Suprapubic skin (tissue), 4 donors: ENCODE measurements at regions not wholly inside any gene's neighbourhood (a gene's known extent, or its start where the extent isn't known, plus 50 kb on each side); places are given as distances from the start of the nearest gene placed in this dataset.

Source experiments
- DNase-seq, 2 donors: peaks; one replicate each; pipeline ENCODE4 v3.0.0-alpha.2; 2019; ENCODE audit warnings: low spot score in 2 of 2
- H3K27ac ChIP-seq: fragments of 200-600 bp; sonication (generic); one replicate; pipeline ENCODE4 v1.5.1; 2019
- H3K27me3 ChIP-seq: fragments of 200-600 bp; sonication (generic); one replicate; pipeline ENCODE4 v1.5.1; 2019
- H3K36me3 ChIP-seq: fragments of 200-600 bp; sonication (generic); one replicate; pipeline ENCODE4 v1.5.1; 2019
- H3K4me1 ChIP-seq: fragments of 200-600 bp; sonication (generic); one replicate; pipeline ENCODE4 v1.5.1; 2019
- H3K4me3 ChIP-seq: fragments of 200-600 bp; sonication (generic); one replicate; pipeline ENCODE4 v1.5.1; 2019; ENCODE audit warnings: mild to moderate bottlenecking
- H3K9me3 ChIP-seq: fragments of 200-600 bp; sonication (generic); one replicate; pipeline ENCODE4 v1.5.1; 2019
- EP300 ChIP-seq: sonication (generic); formaldehyde crosslinking; IDR thresholded peaks from one replicate; pipeline ENCODE4 v1.6.1; 2017; ENCODE audit warnings: antibody characterized with exemption
- POLR2A ChIP-seq, 2 donors: fragments of 450-650 bp; IDR thresholded peaks; one replicate each; pipeline ENCODE4 v1.6.1; 2017; ENCODE audit warnings: antibody characterized with exemption in 2 of 2, mild to moderate bottlenecking in 2 of 2, moderate library complexity in 2 of 2
- POLR2AphosphoS5 ChIP-seq, 3 donors: sonication (generic); formaldehyde crosslinking; IDR thresholded peaks; one replicate each; pipeline ENCODE4 v1.6.1; 2017; ENCODE audit warnings: antibody characterized with exemption in 3 of 3
- WGBS: methylation state at CpG from one replicate; pipeline ENCODE4 v1.1.5; 2018; 5-methylcytosine and 5-hydroxymethylcytosine counted together
- TF ChIP-seq, protein P1 (sequence below), 2 donors: fragments of 200-600 bp in 1 of 2; fragments of 450-650 bp in 1 of 2; sonication (generic) in 1 of 2; IDR thresholded peaks; one replicate each; pipeline ENCODE4 v1.5.1; 2016 to 2019; ENCODE audit warnings: antibody characterized with exemption in 2 of 2, mild to moderate bottlenecking in 1 of 2, moderate library complexity in 1 of 2

- DNase-seq, result no peak
- H3K9me3 ChIP-seq, result no peaks in the 10 kb centered on the region
- H3K27ac ChIP-seq, result no peak overlapping the region
- no peaks in the 10 kb centered on the region for H3K36me3 ChIP-seq
- WGBS, result 95% methylated on average over 6 of the region's 6 CpGs
- H3K4me3 ChIP-seq, result no peak overlapping the region
- TF ChIP-seq POLR2AphosphoS5 (IDR thresholded peaks at IDR 0.05) (no peak), EP300 (no peak), POLR2A (IDR thresholded peaks at IDR 0.05) (no peak)
- TF ChIP-seq, protein P1, sequence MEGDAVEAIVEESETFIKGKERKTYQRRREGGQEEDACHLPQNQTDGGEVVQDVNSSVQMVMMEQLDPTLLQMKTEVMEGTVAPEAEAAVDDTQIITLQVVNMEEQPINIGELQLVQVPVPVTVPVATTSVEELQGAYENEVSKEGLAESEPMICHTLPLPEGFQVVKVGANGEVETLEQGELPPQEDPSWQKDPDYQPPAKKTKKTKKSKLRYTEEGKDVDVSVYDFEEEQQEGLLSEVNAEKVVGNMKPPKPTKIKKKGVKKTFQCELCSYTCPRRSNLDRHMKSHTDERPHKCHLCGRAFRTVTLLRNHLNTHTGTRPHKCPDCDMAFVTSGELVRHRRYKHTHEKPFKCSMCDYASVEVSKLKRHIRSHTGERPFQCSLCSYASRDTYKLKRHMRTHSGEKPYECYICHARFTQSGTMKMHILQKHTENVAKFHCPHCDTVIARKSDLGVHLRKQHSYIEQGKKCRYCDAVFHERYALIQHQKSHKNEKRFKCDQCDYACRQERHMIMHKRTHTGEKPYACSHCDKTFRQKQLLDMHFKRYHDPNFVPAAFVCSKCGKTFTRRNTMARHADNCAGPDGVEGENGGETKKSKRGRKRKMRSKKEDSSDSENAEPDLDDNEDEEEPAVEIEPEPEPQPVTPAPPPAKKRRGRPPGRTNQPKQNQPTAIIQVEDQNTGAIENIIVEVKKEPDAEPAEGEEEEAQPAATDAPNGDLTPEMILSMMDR (IDR thresholded peaks at IDR 0.05), result no peak
- H3K4me1 ChIP-seq, result no peaks in the 10 kb centered on the region
- peaks cover 13% of the 10 kb centered on the region for H3K27me3 ChIP-seq
Measured at GRCh38 chr20:48314925-48315592, 512.7 kb downstream of the PREX1 start.

DNA sequence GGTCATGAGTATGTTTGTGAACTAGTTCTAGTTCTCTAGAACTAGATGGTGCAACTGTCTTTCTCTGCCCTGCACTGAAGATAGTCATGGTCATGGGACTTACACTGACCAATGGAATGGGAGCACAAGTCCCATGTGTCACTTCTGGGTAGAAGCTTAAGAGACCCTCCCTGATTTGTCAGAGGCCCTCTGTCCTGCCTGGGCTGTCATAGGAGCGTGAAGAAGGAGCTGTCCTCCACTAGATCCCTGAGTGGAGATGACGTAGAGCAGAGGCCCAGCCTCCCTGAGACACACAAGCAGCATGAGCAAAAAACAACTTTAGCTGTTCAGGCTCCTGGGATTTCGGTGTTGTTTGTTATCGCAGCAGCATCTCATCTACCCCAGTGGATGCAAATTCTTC, 514.5 kb downstream of the PREX1 start:
- 88% methylated on average over 2 of the region's 4 CpGs for WGBS
- DNase-seq, result no peak
- Histone ChIP-seq H3K4me3 (no peak overlapping the region), H3K36me3 (no peaks in the 10 kb centered on the region), H3K27ac (no peak overlapping the region), H3K4me1 (no peaks in the 10 kb centered on the region), H3K9me3 (no peaks in the 10 kb centered on the region), H3K27me3 (peaks cover 12% of the 10 kb centered on the region)
- TF ChIP-seq EP300 (no peak), POLR2AphosphoS5 (IDR thresholded peaks at IDR 0.05) (no peak), POLR2A (IDR thresholded peaks at IDR 0.05) (no peak)
- TF ChIP-seq, protein P1 (IDR thresholded peaks at IDR 0.05), result no peak

GRCh38 chr20:48311956-48312355, 515.8 kb downstream of the PREX1 start:
- no peak for TF ChIP-seq POLR2A (IDR thresholded peaks at IDR 0.05)
- TF ChIP-seq EP300, result no peak
- TF ChIP-seq, protein P1 (IDR thresholded peaks at IDR 0.05), result no peak
- TF ChIP-seq POLR2AphosphoS5 (IDR thresholded peaks at IDR 0.05), result no peak

DNA sequence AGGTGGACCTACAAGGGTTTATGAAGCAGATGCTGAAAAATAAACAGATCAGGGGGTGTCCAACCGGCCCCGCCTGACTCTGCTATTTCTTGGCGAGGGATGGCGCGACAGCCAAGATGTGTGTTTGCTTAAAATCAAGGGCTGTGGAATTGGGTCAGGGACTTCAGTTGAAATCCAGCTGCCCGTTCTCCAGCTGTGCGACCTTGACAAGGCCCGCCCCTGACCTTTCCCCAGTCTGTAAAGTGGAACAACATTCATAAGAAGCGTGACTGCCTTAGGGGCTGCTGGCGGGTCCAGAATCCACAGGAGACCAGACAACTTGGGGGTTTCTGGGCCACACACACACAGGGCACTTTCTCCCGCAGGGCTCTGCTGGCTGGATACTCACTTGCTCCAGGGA, 517.5 kb downstream of the PREX1 start:
- peaks cover 3% of the 10 kb centered on the region for H3K27me3 ChIP-seq
- H3K27ac ChIP-seq, result no peak overlapping the region
- 96% methylated on average over 10 of the region's 11 CpGs for WGBS
- H3K36me3 ChIP-seq, result no peaks in the 10 kb centered on the region
- TF ChIP-seq POLR2A (IDR thresholded peaks at IDR 0.05) (no peak), EP300 (no peak), POLR2AphosphoS5 (IDR thresholded peaks at IDR 0.05) (no peak)
- TF ChIP-seq, protein P1 (IDR thresholded peaks at IDR 0.05), result no peak
- H3K4me1 ChIP-seq, result no peaks in the 10 kb centered on the region
- no peak overlapping the region for H3K4me3 ChIP-seq
- H3K9me3 ChIP-seq, result no peaks in the 10 kb centered on the region
- no peak for DNase-seq

More at GRCh38 chr20:48311956-48312355, 515.8 kb downstream of the PREX1 start:
- H3K27ac ChIP-seq, result no peak overlapping the region
- H3K36me3 ChIP-seq, result no peaks in the 10 kb centered on the region
- no peak overlapping the region for H3K4me3 ChIP-seq
- no peaks in the 10 kb centered on the region for H3K4me1 ChIP-seq
- WGBS, result 56% methylated on average over 2 of the region's 2 CpGs
- no peaks in the 10 kb centered on the region for H3K9me3 ChIP-seq
- peaks cover 2% of the 10 kb centered on the region for H3K27me3 ChIP-seq
- DNase-seq, result no peak

DNA sequence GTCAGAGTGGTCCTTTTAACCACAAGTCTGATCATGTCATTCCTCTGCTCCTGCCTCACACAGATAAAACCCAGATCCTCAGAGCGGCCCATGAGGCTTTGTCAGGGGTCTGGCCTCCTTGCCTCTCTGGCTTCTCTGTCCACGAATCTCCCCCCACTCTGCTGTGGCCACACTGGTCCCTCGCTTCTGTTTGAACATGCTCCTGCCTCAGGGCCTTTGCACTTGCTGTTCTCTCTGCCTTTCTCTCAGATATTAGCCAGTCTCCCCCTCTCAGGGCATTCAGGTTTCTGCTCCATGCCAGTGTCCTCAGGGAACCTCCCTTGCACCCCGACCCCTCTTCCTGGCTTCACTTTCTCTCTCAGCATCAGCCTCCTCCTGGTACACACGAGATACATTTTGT, 518.5 kb downstream of the PREX1 start:
- Histone ChIP-seq H3K36me3 (no peaks in the 10 kb centered on the region), H3K27ac (no peak overlapping the region), H3K4me3 (no peak overlapping the region), H3K4me1 (no peaks in the 10 kb centered on the region), H3K9me3 (no peaks in the 10 kb centered on the region), H3K27me3 (peaks cover 9% of the 10 kb centered on the region)
- 91% methylated on average over 5 of the region's 5 CpGs for WGBS
- TF ChIP-seq, protein P1 (IDR thresholded peaks at IDR 0.05), result no peak
- no peak for TF ChIP-seq EP300
- no peak for TF ChIP-seq POLR2AphosphoS5 (IDR thresholded peaks at IDR 0.05)
- TF ChIP-seq POLR2A (IDR thresholded peaks at IDR 0.05), result no peak
- DNase-seq, result no peak
